ENCODE measurements at regions not wholly inside any gene's neighbourhood (a gene's known extent, or its start where the extent isn't known, plus 50 kb on each side); places are given as distances from the start of the nearest gene placed in this dataset.
A peak's percentile ranks its signal among the peaks of the same experiment; 100 is the strongest.

- H3K27me3 Mint-ChIP-seq: peaks cover 0 to 4% of the 10 kb centered on the region in 2 donors
- Histone ChIP-seq H3K27ac (ENCODE audit: low read length) (no peak overlapping the region), H3K9me3 (no peaks in the 10 kb centered on the region), H3K4me3 (ENCODE audit: control insufficient read depth in 1 of 2, extremely low read depth in 1 of 2, low read length in 1 of 2) (no peak overlapping the region), H3K36me3 (ENCODE audit: control insufficient read depth in 2 of 2, extremely low read depth in 1 of 2, insufficient read depth in 1 of 2, low read length in 1 of 2) (no peaks in the 10 kb centered on the region), H3K27me3 (replicated peaks in 1 of 2; ENCODE audit: control insufficient read depth in 2 of 2, extremely low read depth in 1 of 2, insufficient read depth in 2 of 2, low read length in 1 of 2) (no peaks in the 10 kb centered on the region), H3K4me1 (ENCODE audit: control insufficient read depth in 1 of 2, extremely low read depth in 1 of 2, insufficient read depth in 2 of 2, low read length in 2 of 2) (peaks cover 13 to 14% of the 10 kb centered on the region in 2 experiments)
- H3K4me3 Mint-ChIP-seq: no peak overlapping the region
- CTCF ChIA-PET: interaction anchor here (0.6 to 6.8 kb wide), 12 partner anchors 8 to 1620 kb away, joined by 3 to 320 read pairs (median 14); no protein-coding TSS in a partner anchor
- H3K9me3 Mint-ChIP-seq: no peaks in the 10 kb centered on the region
- ATAC-seq (replicated peaks in 1 of 4) (no peak), DNase-seq (no peak)
- no peak overlapping the region for H3K27ac Mint-ChIP-seq
- POLR2A ChIA-PET: interaction anchor here (0.8 to 1.0 kb wide), 2 partner anchors 111 to 169 kb away, joined by 4 read pairs; no protein-coding TSS in a partner anchor
- WGBS (ENCODE audit: insufficient coverage): no CpG with 5 or more reads among the region's 1 CpG
- H3K4me1 Mint-ChIP-seq: peaks cover 24 to 33% (median 24%) of the 10 kb centered on the region in 3 donors
- no peaks in the 10 kb centered on the region for H3K36me3 Mint-ChIP-seq
These were observed 90.2 kb upstream of the SGIP1 start for GRCh38 chr1:66443793-66444192.

- no peaks in the 10 kb centered on the region for H3K9me3 ChIP-seq
- POLR2A ChIA-PET: interaction anchor here (0.6 to 1.4 kb wide), 5 partner anchors 8 to 170 kb away, joined by 3 to 4 read pairs (median 4); no protein-coding TSS in a partner anchor
- no peaks in the 10 kb centered on the region for H3K36me3 Mint-ChIP-seq
These were observed 89.3 kb upstream of the SGIP1 start for GRCh38 chr1:66444438-66445265.

GRCh38 chr1:66445492-66446181, 88.3 kb upstream of the SGIP1 start:
- H3K4me3 Mint-ChIP-seq: peak overlapping the region; percentile 59 to 64 (median 64)
- peaks cover 0 to 4% of the 10 kb centered on the region in 2 donors for H3K27me3 Mint-ChIP-seq
- Histone ChIP-seq H3K4me3 (ENCODE audit: control insufficient read depth in 1 of 2, extremely low read depth in 1 of 2, low read length in 1 of 2) (peak overlapping the region in 1 of 2 donors; percentile 6), H3K9me3 (no peaks in the 10 kb centered on the region), H3K36me3 (ENCODE audit: control insufficient read depth in 2 of 2, extremely low read depth in 1 of 2, insufficient read depth in 1 of 2, low read length in 1 of 2) (no peaks in the 10 kb centered on the region), H3K4me1 (ENCODE audit: control insufficient read depth in 1 of 2, extremely low read depth in 1 of 2, insufficient read depth in 2 of 2, low read length in 2 of 2) (peaks cover 13 to 14% of the 10 kb centered on the region in 2 experiments), H3K27me3 (replicated peaks in 1 of 2; ENCODE audit: control insufficient read depth in 2 of 2, extremely low read depth in 1 of 2, insufficient read depth in 2 of 2, low read length in 1 of 2) (no peaks in the 10 kb centered on the region), H3K27ac (ENCODE audit: low read length) (peak overlapping the region; percentile 91)
- H3K9me3 Mint-ChIP-seq: no peaks in the 10 kb centered on the region
- no peaks in the 10 kb centered on the region for H3K36me3 Mint-ChIP-seq
- POLR2A ChIA-PET: interaction anchor here (0.6 to 1.5 kb wide), 6 partner anchors 8 to 196 kb away, joined by 3 to 5 read pairs (median 4); no protein-coding TSS in a partner anchor
- 0% methylated on average over 4 of the region's 5 CpGs for WGBS (ENCODE audit: insufficient coverage)
- CTCF ChIA-PET: interaction anchor here (0.6 to 6.8 kb wide), 58 partner anchors 9 to 1026 kb away, joined by 3 to 320 read pairs (median 4); no protein-coding TSS in a partner anchor
- DNase-seq: peak; percentile 30 to 73 (median 53)
- H3K4me1 Mint-ChIP-seq: peaks cover 22 to 24% (median 23%) of the 10 kb centered on the region in 3 donors
- ATAC-seq (replicated peaks in 1 of 4): peak; percentile 84 to 94 (median 92)
- H3K27ac Mint-ChIP-seq: peak overlapping the region; percentile 97

More at GRCh38 chr1:66444438-66445265, 89.3 kb upstream of the SGIP1 start:
- Mint-ChIP-seq H3K9me3 (no peaks in the 10 kb centered on the region), H3K4me1 (peaks cover 22 to 26% (median 24%) of the 10 kb centered on the region in 3 donors), H3K27ac (peak overlapping the region; percentile 97), H3K27me3 (peaks cover 0 to 4% of the 10 kb centered on the region in 2 donors), H3K4me3 (peak overlapping the region in 1 of 3 donors; percentile 64)
- H3K4me3 ChIP-seq (ENCODE audit: control insufficient read depth in 1 of 2, extremely low read depth in 1 of 2, low read length in 1 of 2): no peak overlapping the region
- CTCF ChIA-PET: interaction anchor here (0.6 to 6.8 kb wide), 28 partner anchors 8 to 488 kb away, joined by 3 to 320 read pairs (median 6); no protein-coding TSS in a partner anchor
- no peaks in the 10 kb centered on the region for H3K27me3 ChIP-seq (replicated peaks in 1 of 2; ENCODE audit: control insufficient read depth in 2 of 2, extremely low read depth in 1 of 2, insufficient read depth in 2 of 2, low read length in 1 of 2)
- WGBS (ENCODE audit: insufficient coverage): no CpG with 5 or more reads among the region's 3 CpGs
- ATAC-seq (replicated peaks in 1 of 4) (no peak), DNase-seq (no peak)
- peak overlapping the region; percentile 91 for H3K27ac ChIP-seq (ENCODE audit: low read length)
- H3K4me1 ChIP-seq (ENCODE audit: control insufficient read depth in 1 of 2, extremely low read depth in 1 of 2, insufficient read depth in 2 of 2, low read length in 2 of 2): peaks cover 13 to 14% of the 10 kb centered on the region in 2 experiments
- H3K36me3 ChIP-seq (ENCODE audit: control insufficient read depth in 2 of 2, extremely low read depth in 1 of 2, insufficient read depth in 1 of 2, low read length in 1 of 2): no peaks in the 10 kb centered on the region

- CTCF ChIA-PET: interaction anchor here (0.5 to 6.8 kb wide), 56 partner anchors 10 to 1211 kb away, joined by 3 to 320 read pairs (median 4); no protein-coding TSS in a partner anchor
- POLR2A ChIA-PET: interaction anchor here (0.6 to 1.5 kb wide), 8 partner anchors 9 to 1345 kb away, joined by 3 to 4 read pairs (median 3); no protein-coding TSS in a partner anchor
- H3K4me1 Mint-ChIP-seq: peaks cover 22 to 24% (median 23%) of the 10 kb centered on the region in 3 donors
- peaks cover 0 to 4% of the 10 kb centered on the region in 2 donors for H3K27me3 Mint-ChIP-seq
- peak overlapping the region; percentile 97 for H3K27ac Mint-ChIP-seq
- peak overlapping the region; percentile 91 for H3K27ac ChIP-seq (ENCODE audit: low read length)
- no peak overlapping the region for H3K4me3 ChIP-seq (ENCODE audit: control insufficient read depth in 1 of 2, extremely low read depth in 1 of 2, low read length in 1 of 2)
- 5% methylated on average over 3 of the region's 8 CpGs for WGBS (ENCODE audit: insufficient coverage)
- DNase-seq (peak in 22 of 35 experiments; percentile 5 to 88 (median 24)), ATAC-seq (replicated peaks in 1 of 4) (peak; percentile 60 to 68 (median 64))
- no peaks in the 10 kb centered on the region for H3K9me3 ChIP-seq
- no peaks in the 10 kb centered on the region for H3K27me3 ChIP-seq (replicated peaks in 1 of 2; ENCODE audit: control insufficient read depth in 2 of 2, extremely low read depth in 1 of 2, insufficient read depth in 2 of 2, low read length in 1 of 2)
- peaks cover 13 to 14% of the 10 kb centered on the region in 2 experiments for H3K4me1 ChIP-seq (ENCODE audit: control insufficient read depth in 1 of 2, extremely low read depth in 1 of 2, insufficient read depth in 2 of 2, low read length in 2 of 2)
- H3K4me3 Mint-ChIP-seq: peak overlapping the region; percentile 13 to 64 (median 59)
- H3K36me3 ChIP-seq (ENCODE audit: control insufficient read depth in 2 of 2, extremely low read depth in 1 of 2, insufficient read depth in 1 of 2, low read length in 1 of 2): no peaks in the 10 kb centered on the region
- no peaks in the 10 kb centered on the region for H3K9me3 Mint-ChIP-seq
- no peaks in the 10 kb centered on the region for H3K36me3 Mint-ChIP-seq
These were observed 87.5 kb upstream of the SGIP1 start for GRCh38 chr1:66446261-66447001.

GRCh38 chr1:66450043-66450514, 83.9 kb upstream of the SGIP1 start:
- Histone ChIP-seq H3K27me3 (replicated peaks in 1 of 2; ENCODE audit: control insufficient read depth in 2 of 2, extremely low read depth in 1 of 2, insufficient read depth in 2 of 2, low read length in 1 of 2) (no peaks in the 10 kb centered on the region), H3K4me3 (ENCODE audit: control insufficient read depth in 1 of 2, extremely low read depth in 1 of 2, low read length in 1 of 2) (no peak overlapping the region), H3K9me3 (no peaks in the 10 kb centered on the region), H3K4me1 (ENCODE audit: control insufficient read depth in 1 of 2, extremely low read depth in 1 of 2, insufficient read depth in 2 of 2, low read length in 2 of 2) (peaks cover 12 to 13% of the 10 kb centered on the region in 2 experiments), H3K36me3 (ENCODE audit: control insufficient read depth in 2 of 2, extremely low read depth in 1 of 2, insufficient read depth in 1 of 2, low read length in 1 of 2) (no peaks in the 10 kb centered on the region), H3K27ac (ENCODE audit: low read length) (no peak overlapping the region)
- peaks cover 0 to 4% of the 10 kb centered on the region in 2 donors for H3K27me3 Mint-ChIP-seq
- peaks cover 15 to 16% (median 15%) of the 10 kb centered on the region in 3 donors for H3K4me1 Mint-ChIP-seq
- ChIA-PET POLR2A (interaction anchor here in 1 of 2 donors (0.7 kb wide), 1 partner anchor 101 kb away, joined by 4 read pairs; no protein-coding TSS in a partner anchor), CTCF (interaction anchor here (0.7 to 2.7 kb wide), 16 partner anchors 12 to 493 kb away, joined by 3 to 18 read pairs (median 4); no protein-coding TSS in a partner anchor)
- H3K36me3 Mint-ChIP-seq: no peaks in the 10 kb centered on the region
- DNase-seq (no peak), ATAC-seq (replicated peaks in 1 of 4) (no peak)
- no peak overlapping the region for H3K4me3 Mint-ChIP-seq
- no peak overlapping the region for H3K27ac Mint-ChIP-seq
- 100% methylated on average over 1 of the region's 3 CpGs for WGBS (ENCODE audit: insufficient coverage)
- no peaks in the 10 kb centered on the region for H3K9me3 Mint-ChIP-seq
